IMR-90 (cell line): ENCODE measurements at regions not wholly inside any gene's neighbourhood (a gene's known extent, or its start where the extent isn't known, plus 50 kb on each side); places are given as distances from the start of the nearest gene placed in this dataset.

Experiments
- CTCF ChIP-seq: conservative IDR thresholded peaks from 2 replicates; pipeline ENCODE4 v1.5.1; 2012; ENCODE audit warnings: mild to moderate bottlenecking, low read depth, low read length, improper control_type of control experiment
- FOS ChIP-seq: fragments of 150-350 bp; IDR thresholded peaks from 2 replicates; pipeline ENCODE4 v1.6.1; 2016; ENCODE audit warnings: low read depth, low read length
- MAFK ChIP-seq: IDR thresholded peaks from 2 replicates; pipeline ENCODE4 v1.6.1; 2012; ENCODE audit warnings: low read depth, low read length, improper control_type of control experiment
- MAZ ChIP-seq: IDR thresholded peaks from 2 replicates; pipeline ENCODE4 v1.6.1; 2012; ENCODE audit warnings: low read depth, mild to moderate bottlenecking, low read length, improper control_type of control experiment, moderate library complexity, borderline replicate concordance
- MXI1 ChIP-seq: IDR thresholded peaks from 2 replicates; pipeline ENCODE4 v1.6.1; 2012; ENCODE audit warnings: low read depth, mild to moderate bottlenecking, low read length, moderate library complexity, borderline replicate concordance
- POLR2A ChIP-seq: IDR thresholded peaks from 2 replicates; pipeline ENCODE4 v1.6.1; 2012; ENCODE audit warnings: mild to moderate bottlenecking, low read depth, low read length
- RCOR1 ChIP-seq: IDR thresholded peaks from 2 replicates; pipeline ENCODE4 v1.6.1; 2012; ENCODE audit warnings: mild to moderate bottlenecking, low read length, improper control_type of control experiment; ENCODE audit not compliant: insufficient replicate concordance
- RFX5 ChIP-seq: IDR thresholded peaks from 2 replicates; pipeline ENCODE4 v1.8.0; 2012; ENCODE audit warnings: low read depth, mild to moderate bottlenecking, low read length, moderate library complexity
- SMC3 ChIP-seq: fragments of 150-350 bp; IDR thresholded peaks from 2 replicates; pipeline ENCODE4 v1.6.1; 2016; ENCODE audit warnings: low read depth, mild to moderate bottlenecking, antibody characterized with exemption, low read length, moderate library complexity
- USF2 ChIP-seq: fragments of 150-350 bp; IDR thresholded peaks from 2 replicates; pipeline ENCODE4 v1.6.1; 2017; ENCODE audit warnings: mild to moderate bottlenecking, antibody characterized with exemption, low read length, low read depth

GRCh38 chr9:26562338-26562737, 330.3 kb downstream of the CAAP1 start:
- TF ChIP-seq MXI1 (no peak), CTCF (no peak), MAFK (no peak), RCOR1 (no peak), POLR2A (no peak), USF2 (no peak), MAZ (no peak), RFX5 (no peak), FOS (no peak), SMC3 (no peak)
